ENCODE measurements at regions not wholly inside any gene's neighbourhood (a gene's known extent, or its start where the extent isn't known, plus 50 kb on each side); places are given as distances from the start of the nearest gene placed in this dataset.

DNA sequence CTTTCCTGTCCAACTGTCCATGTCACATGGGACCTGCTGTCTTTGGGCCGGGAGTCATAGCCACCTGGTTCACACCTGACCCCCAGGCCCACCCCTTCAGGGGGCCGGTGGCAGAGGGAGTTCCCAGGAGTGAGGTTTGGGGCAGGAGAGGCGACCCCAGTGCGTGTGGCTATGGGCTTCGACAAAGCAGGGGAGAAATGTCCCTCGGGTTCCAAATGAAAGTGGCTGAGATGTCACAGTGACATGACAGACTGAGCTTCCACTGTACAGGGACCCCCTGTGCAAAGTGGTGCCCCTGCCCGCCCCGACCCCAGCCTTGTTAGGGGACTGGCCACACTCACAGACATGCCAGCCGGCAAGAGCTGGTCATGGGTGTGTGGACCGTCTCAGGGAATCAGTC is 1297.0 kb downstream of the BRD1 start:
- DNase-seq (ENCODE audit: low read depth in 2 of 2, low spot score in 1 of 2) = no peak

DNA sequence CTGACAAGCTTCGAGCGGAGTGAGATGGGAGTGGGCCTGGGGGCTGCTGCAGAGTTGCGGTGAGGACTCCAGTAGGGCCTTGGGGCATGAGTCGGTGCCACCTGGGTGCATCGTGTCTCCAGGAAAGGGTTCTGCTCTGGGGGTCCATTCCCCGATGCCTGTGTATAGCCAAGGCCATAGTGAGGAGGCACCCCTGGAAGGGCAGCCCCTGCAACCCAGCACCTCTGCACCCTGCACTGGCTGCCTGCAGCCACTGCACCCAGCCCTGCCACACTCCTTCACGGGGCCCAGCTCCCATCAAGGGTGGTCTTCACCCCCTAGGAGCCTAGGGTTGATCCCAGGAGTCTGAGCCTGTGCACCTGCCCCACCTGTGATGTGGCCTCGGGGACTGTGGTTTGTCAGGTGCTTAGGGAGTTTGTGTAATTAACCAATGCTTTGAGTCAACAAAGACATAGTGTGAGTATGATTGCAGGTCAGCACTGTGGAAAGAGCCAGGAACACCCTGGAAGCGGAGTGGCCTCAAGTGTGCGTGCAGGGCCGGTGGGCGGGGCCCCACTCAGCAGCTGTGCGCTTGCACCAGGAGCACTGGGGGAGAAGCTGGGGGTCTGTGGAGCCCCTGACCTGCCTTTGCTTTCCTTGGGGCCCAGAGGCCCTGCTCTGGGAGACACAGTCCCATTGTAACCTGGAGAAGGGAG is 1299.3 kb downstream of the BRD1 start:
- no peak for DNase-seq (ENCODE audit: low read depth in 2 of 2, low spot score in 1 of 2)

DNA sequence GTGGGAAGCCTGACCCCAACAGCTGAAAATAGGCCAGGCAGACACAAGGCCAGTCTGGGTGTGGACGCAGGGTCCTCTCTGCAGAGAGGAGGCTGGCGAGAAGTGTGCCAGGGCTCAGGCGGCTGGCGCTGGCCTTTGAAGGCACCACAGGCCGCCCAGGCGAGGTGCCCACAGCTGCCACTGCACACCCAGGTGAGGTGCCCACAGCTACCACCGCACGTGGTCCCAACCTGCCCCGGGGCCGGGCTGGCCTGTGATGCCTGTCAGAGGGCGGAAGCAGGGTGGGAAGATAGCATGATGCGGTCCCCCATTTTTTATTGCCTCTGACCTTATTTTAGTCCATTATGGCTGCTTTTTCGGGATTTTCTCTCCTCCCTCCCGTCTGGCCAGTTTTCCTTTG is 1303.9 kb downstream of the BRD1 start:
- no peak for DNase-seq (ENCODE audit: low read depth in 2 of 2, low spot score in 1 of 2)

DNA sequence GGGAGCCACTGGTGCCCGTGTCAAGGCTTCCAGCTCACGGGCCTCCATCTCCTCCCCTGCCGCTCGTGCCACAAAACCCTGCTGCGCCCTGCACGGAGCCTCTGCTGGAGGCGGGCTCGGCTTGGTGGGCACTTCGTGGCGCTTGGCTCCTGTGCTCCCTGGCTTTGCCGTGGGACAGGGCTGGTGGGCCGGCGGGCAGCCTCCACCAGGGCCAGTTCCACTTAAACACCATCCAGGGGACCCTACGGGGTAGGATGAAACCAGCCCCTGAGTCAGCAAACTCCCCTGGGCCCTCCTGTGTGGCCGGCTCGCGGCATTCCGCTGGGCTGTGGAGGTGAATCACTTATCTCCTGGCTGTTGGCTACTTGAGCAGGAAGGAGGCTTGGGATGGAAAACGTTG is 1304.6 kb downstream of the BRD1 start:
- DNase-seq (ENCODE audit: low read depth in 2 of 2, low spot score in 1 of 2) = no peak

DNA sequence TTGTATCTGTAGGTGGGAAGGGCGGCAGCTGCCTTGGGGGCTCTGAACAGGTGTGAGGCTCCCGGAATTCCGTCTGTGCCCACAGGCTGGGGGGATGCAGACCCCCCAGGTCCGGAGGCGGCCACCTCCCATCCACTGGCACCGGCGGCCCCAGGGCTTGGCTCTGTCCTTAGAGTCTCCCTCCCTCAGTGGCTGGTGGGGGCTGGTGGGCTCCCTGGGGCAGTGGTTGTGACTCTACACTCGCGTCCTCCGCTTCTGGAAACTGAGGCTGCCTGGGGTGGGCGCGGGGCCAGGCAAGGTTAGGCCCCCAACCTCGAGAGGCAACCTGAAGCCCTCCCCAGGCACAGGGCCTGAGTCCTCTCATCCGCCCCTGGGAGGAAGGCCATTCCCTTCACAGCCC is 1305.4 kb downstream of the BRD1 start:
- DNase-seq (ENCODE audit: low read depth in 2 of 2, low spot score in 1 of 2) = no peak

DNA sequence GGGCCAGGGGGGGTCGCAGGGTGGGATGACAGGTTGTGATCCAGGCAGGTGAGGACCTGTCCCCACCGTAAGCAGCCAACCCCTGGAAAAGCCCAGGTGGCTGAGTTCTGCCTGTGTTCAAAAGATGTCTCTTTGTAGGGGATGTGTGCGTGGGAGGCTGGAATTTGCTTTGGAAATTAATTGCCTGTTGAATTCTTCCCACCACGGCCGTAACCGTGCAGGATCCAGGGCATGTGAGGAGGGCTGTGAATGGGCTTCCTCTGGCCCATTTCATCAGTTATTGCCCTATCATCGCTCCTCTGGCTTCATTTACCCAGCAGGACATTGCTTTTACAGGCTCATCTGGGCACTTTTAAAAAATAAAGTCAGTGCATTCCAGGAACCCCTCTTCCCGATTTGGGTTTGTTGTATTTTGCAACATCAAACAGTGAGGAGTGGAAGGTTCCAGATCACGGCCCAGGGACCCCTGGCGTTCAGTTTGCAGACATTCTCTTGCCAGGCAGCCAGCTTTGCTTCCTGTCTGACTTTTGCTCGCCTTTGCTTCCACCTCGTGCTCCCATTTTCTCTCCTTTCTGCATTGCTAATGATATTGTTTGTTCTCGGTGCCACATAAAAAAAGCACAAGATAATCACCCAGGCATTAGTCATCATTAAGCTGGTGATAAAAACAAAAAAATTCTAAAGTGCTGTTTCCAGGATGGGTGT is 1306.6 kb downstream of the BRD1 start:
- no peak for DNase-seq (ENCODE audit: low read depth in 2 of 2, low spot score in 1 of 2)

DNA sequence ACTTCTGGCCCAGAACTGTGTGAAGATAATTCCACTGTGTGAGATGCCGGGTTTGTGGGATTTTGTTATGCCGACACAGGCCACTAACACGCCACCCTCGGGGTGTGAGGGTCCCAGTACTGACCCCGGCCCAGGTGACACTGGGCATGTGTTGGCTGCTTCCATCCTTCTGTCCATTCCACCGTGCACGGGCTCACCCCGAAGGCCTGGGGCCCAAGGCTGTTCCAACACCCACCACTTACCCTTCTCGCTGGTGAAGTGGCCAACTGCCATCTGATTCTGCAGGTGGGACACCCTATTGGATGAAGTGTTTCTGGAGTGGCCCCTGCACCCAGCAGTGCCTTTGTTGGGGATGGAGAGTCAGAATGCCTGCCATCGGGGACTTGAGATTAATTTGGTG is 1307.5 kb downstream of the BRD1 start:
- no peak for DNase-seq (ENCODE audit: low read depth in 2 of 2, low spot score in 1 of 2)

DNA sequence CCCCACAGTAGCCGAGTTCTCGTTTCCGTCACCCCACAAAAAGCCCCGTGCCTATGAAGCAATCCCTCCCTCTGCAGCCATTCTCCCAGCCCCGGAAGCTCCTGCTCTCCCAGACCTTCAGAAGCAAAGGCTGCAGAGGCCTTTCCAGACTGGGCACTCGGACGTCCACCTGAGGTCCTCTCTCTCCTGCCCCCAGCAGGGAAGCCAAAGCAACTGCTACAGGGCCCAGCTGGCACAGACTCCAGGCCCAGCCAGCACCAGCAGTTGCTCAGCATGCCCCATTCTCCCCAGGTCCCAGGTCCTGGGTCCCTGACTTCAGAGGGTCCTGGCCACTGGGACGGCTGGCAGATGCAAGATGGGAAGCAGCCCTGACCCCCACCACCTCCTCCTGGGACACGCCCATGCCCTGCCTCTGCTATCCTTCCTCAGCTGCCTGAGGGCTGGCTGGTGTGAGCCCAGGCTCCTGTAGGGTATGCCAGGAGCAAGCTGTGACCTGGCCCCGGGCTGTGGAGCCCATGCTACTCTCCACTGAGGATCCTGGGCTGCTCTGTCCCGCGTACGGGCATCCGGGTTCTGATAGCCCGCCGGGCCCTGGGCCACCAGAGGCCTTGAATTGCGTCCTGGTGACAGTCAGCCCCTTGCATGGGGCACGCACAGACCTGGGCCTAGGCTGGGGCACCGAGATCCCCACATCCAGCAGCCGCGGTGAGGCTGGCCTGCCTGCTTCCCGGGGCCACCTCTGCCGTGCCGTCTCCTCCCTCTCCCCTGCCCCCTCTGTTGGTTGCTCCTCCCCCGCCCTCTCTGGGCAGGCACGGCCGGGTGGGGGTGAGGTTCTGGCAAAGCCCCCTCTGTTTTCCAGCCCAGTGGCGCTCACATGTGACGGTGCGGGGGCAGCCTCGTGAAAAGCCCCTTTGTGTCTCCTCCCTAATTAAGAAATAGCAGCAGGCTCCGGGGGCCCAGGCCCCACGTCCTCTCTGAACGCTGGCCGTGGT is 1310.3 kb downstream of the BRD1 start:
- no peak for DNase-seq (ENCODE audit: low read depth in 2 of 2, low spot score in 1 of 2)

DNA sequence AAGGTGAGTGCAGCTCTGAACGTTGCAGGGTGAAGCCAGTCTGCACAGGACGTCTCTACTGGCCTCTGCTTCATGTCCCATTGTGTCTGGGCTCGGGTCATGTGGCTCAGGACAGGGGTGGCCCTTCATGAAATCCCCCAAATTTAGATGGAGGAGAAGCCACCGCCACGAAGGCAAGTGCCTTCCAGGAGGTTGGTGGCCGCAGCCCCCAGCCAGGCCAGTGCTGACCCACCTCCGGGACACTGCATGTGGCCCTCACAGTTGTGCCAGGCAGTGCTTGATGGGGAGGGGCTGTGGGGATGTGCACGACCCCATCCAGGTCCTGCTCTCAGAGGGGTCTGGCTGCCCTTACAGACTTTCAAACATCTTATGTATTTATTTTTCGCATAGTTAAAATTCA is 1311.1 kb downstream of the BRD1 start:
- no peak for DNase-seq (ENCODE audit: low read depth in 2 of 2, low spot score in 1 of 2)

DNA sequence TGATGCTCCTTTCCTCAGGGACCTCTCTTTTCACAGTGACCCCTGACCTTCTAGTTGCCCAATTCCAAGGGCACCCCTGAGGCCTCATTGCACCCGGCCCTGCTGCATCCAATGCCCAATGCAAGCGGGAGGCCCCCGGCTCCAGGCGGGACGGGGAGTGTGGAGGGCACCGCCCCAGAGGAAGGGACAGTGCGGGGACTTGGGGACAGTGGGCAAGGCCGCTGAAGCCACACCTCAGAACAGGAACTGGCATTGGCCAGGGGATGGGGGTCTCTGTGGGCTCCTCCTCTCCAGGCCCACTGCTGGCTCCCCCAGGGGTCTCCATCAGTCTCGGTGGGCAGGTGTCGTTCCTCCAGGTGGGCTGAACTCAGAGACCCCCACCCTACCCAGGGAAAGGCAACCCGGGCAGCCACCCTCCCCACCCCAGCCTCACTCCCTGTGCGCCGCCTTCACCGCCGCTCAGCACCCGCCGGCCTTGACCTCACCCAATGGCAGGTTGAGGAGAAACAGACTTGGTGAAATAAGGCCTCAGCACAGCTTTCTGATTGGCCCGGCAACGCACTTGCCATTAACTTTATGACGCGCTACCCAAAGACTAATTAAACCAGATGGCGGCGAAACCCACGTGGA is 1312.0 kb downstream of the BRD1 start:
- DNase-seq (ENCODE audit: low read depth in 2 of 2, low spot score in 1 of 2) = no peak

DNA sequence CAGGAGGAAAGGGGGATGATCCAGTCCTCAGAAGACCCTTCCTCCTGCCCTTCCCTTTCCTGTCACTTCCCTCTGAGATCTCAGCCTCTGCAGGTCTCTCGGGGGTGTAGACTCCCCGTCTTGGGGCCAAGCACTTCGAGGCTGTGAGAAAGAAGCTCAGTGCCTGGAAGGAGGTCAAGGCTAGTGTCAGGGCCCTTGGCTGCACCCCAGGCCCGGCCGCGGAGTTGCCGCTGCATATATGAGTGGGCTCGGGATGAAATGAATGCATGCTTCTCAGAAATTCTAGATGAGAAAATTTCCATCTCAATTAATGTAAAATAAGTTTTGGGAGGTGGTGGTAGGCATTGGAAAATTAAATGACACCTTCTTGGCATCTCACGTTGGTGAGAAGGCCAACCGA is 1313.7 kb downstream of the BRD1 start:
- DNase-seq (ENCODE audit: low read depth in 2 of 2, low spot score in 1 of 2) = no peak

DNA sequence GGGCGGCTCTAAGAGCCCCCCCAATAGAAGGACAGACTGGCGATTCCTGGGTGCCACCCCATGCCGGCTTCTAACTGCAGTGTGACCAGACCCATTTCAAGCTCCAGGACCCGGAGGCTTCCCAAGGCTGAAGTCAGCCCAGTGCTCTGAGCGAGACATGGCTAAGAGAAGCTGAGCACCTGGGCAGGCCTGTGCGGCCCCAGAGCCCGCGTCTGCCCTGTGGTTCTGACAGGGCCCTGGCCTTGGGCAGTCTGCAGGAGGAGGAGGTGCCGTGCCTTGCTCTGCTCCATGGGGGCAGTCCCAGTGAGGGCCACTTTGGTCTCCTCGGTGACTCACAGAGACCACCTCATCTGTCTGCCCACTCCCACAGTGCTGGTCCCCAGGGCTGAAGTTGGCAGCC is 1314.2 kb downstream of the BRD1 start:
- no peak for DNase-seq (ENCODE audit: low read depth in 2 of 2, low spot score in 1 of 2)

DNA sequence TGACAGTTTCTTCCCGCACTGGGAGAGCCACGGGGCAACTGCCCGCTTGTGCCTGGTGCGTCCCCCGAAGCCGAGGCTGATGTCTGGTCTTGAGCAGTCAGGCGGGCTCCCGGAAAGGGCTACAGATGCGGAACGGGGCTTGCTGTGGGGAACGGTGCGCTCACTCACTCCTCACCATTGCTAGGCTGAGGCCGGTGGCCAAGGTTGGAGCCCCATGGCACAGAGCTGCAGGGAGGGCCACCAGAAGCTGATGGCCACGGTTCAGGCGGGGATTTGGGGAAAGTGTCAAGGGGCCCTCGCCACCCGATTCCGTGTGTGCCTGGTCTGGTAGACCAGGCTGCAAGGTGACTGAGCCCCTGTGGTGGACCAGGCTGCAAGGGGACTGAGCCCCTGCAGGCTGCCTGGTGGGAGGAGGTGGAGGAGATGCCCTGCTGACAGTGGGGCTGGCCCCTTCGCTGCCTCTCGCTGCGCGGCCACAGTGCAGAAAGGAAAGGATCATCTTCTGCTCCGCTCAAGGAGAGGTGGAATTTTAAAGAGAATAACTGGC is 1315.8 kb downstream of the BRD1 start:
- no peak for DNase-seq (ENCODE audit: low read depth in 2 of 2, low spot score in 1 of 2)

DNA sequence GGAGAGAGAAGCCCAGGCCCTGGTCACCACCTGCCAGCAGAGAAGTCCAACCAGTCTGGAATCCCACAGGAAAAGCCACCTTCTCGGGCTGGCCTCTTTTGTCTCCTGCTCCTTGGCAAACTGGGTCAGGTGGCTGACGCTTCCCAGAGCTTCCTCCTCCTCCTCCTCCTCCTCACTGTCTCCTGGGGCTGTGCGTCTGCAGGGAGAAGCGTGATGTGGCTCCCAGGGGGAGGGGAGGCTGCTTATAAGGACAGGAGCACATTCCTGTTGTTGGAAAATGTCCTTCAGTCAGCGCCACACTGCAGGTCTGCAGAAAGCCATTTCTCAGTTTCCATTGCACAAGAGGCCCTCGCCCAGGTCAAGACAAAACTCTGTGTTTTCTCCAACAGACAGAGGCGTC is 1316.5 kb downstream of the BRD1 start:
- DNase-seq (ENCODE audit: low read depth in 2 of 2, low spot score in 1 of 2) = no peak

DNA sequence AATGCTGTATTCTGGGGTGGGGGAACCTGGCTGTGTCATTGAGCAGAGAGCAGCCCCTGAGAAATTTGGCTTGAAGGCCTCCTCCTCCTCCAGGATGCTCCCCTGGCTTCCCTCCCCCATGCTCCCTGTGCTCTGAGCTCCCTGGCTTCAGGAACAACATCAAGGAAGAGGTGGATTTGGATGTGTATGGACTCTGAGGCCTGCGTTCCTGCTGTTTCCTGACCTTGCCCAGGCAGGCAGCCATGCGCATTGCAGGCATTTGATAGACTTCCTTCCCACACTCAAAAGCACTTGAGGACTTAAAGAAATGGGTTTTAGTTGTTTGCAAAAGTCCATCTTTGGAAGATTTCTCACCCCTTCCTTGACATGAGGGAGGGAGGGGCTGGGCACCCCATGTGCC is 1317.1 kb downstream of the BRD1 start:
- DNase-seq (ENCODE audit: low read depth in 2 of 2, low spot score in 1 of 2) = no peak

DNA sequence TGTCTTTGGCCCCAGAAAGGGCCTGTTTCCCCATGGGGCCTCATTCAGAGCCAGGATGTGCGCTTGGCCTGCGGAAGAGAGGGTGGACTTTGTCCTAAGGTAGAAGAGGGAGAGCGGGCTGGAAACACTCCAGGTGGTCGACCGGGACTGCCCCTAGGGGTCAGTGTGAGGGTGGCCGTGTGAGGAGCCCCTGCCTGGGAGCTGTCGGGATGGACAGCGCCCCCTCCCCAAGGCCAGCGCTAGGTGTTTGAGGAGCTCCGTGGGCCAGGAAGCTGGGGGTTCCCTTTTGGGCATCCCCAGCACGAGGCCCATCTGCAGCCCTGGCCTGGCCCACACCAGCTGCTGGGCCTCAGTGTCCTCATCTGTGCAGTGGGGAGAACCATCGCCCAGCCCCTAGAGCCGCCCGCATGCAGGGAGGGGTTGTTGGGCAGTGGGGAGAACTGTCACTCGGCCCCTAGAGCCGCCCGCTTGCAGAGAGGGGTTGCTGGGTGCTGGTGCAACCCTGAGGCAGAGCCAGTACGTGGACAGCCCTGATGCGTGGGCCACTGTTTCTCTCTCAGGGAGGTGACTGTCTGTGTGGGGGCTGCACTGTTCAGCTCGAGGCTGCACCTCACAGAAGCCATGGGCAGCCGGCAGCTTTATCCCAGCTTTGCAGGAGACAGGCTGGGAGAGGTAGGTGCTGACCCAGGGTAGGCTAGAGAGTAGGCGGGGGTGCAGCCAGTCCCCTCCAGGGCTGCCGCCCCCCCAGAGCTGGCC is 1319.9 kb downstream of the BRD1 start:
- no peak for DNase-seq (ENCODE audit: low read depth in 2 of 2, low spot score in 1 of 2)

DNA sequence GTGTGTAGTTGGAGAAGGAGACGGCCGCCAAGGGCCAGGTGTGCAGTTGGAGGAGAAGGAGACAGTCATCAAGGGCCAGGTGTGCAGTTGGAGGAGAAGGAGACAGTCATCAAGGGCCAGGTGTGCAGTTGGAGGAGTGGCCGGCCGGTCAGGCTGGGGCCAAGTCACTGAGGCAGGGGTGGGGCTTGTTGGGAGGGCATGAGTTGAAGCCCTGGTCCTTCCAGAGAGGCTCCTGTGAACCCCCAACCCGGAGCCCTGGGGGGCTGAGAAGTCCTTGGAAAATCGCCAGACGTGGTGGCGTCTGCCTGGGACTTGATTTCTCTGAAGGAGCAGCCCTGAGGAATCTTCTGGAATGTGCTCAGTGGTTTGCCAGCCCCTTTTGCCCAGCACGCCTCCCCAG is 1320.5 kb downstream of the BRD1 start:
- no peak for DNase-seq (ENCODE audit: low read depth in 2 of 2, low spot score in 1 of 2)

DNA sequence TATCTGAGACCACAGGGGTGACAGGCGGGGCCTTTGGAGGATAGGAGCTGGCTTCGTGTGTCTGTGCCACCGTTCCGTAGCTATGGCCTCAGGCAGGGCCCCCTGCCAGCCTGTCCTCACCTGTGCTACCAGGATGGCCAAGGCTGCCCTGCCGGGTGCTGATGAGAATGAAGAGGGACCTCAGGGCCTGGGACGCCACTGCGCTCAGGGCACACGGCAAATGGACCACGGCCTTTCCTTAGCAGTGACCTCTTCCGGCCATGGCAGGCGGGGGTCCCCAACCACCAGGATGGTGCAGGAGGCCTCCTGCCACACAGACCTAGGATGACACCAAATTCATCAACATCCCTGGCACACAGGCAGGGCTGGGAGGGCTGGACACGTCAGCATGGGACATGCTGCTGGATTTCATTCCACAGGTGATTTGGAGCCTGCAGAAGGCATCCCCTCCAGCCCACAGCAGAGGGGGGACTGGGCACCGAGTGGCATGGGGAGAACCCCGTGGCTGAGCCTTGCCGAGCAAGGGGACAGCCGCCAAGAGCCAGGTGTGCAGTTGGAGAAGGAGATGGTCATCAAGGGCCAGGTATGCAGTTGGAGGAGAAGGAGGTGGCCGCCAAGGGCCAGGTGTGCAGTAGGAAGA is 1321.0 kb downstream of the BRD1 start:
- DNase-seq (ENCODE audit: low read depth in 2 of 2, low spot score in 1 of 2) = no peak

DNA sequence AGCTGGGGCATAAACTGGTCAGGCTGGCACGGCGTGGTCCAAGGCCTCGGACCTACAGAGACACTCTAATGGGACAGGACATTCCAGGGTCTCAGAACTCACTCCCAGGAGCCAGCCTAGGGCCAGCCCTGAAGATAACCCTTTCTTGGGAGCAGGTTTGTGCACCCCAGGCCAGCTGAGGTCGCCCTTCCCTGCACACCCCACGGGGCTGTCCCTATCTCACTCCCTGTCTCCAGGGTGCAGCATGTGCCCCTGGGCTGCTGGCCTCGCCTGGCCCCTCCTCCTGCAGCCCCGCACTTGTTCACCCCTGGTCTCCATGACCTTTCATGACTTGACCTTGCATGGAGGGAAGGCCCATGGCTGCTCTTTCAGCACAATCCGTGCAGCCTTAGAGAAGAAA is 1321.8 kb downstream of the BRD1 start:
- DNase-seq (ENCODE audit: low read depth in 2 of 2, low spot score in 1 of 2) = no peak

Measured in stimulated activated CD8-positive, alpha-beta memory T cell treated with anti-CD3 and anti-CD28 coated beads, Interleukin-4, amount 100 ng/mL, for 4 hours (primary cell).